Mesenchymal stem cell (in vitro differentiated cells and primary cell): ENCODE measurements at regions not wholly inside any gene's neighbourhood (a gene's known extent, or its start where the extent isn't known, plus 50 kb on each side); places are given as distances from the start of the nearest gene placed in this dataset.

ENCODE experiments used
- DNase-seq: peaks from one replicate; pipeline ENCODE4 v3.0.0-alpha.2; 2013
- H2AFZ ChIP-seq: one replicate; pipeline ENCODE4 v1.6.1; 2013; ENCODE audit warnings: low read depth, mild to moderate bottlenecking, control low read depth, inconsistent platforms, low read length, moderate library complexity
- H2AK5ac ChIP-seq: 2 replicates; pipeline ENCODE4 v1.6.1; 2013; ENCODE audit warnings: low read length, moderate library complexity, mild to moderate bottlenecking, inconsistent platforms; ENCODE audit not compliant: severe bottlenecking
- H2BK120ac ChIP-seq: one replicate; pipeline ENCODE4 v1.6.1; 2013; ENCODE audit warnings: low read depth, mild to moderate bottlenecking, inconsistent platforms, low read length, moderate library complexity
- H2BK12ac ChIP-seq, 2 experiments: one replicate each; pipeline ENCODE4 v1.6.1; 2013; ENCODE audit warnings: inconsistent platforms in 2 of 2, low read length in 2 of 2, mild to moderate bottlenecking in 2 of 2, moderate library complexity in 2 of 2, control low read depth in 1 of 2
- H2BK15ac ChIP-seq: one replicate; pipeline ENCODE4 v1.6.1; 2013; ENCODE audit warnings: mild to moderate bottlenecking, low read depth, inconsistent platforms; ENCODE audit not compliant: poor library complexity, severe bottlenecking
- H2BK5ac ChIP-seq: 2 replicates; pipeline ENCODE4 v1.6.1; 2013; ENCODE audit warnings: low read depth, mild to moderate bottlenecking, low read length, control low read depth, inconsistent platforms; ENCODE audit not compliant: poor library complexity, severe bottlenecking
- H3K14ac ChIP-seq, 2 experiments: one replicate each; pipeline ENCODE4 v1.6.1; 2013; ENCODE audit warnings: inconsistent platforms in 2 of 2, low read length in 2 of 2, control low read depth in 1 of 2, mild to moderate bottlenecking in 1 of 2, moderate library complexity in 1 of 2
- H3K18ac ChIP-seq, 2 experiments: one replicate each; pipeline ENCODE4 v1.6.1; 2013; ENCODE audit warnings: inconsistent platforms in 2 of 2, low read length in 2 of 2, control low read depth in 1 of 2, low read depth in 1 of 2, mild to moderate bottlenecking in 1 of 2
- H3K23ac ChIP-seq, 2 experiments: one replicate each; pipeline ENCODE4 v1.6.1; 2013; ENCODE audit warnings: inconsistent platforms in 2 of 2, low read length in 2 of 2, mild to moderate bottlenecking in 2 of 2, moderate library complexity in 2 of 2, control low read depth in 1 of 2
- H3K27ac ChIP-seq: 2 replicates; pipeline ENCODE4 v1.5.1; 2013; ENCODE audit warnings: mild to moderate bottlenecking, moderate library complexity, low read length, control low read depth, inconsistent platforms; ENCODE audit not compliant: poor library complexity, severe bottlenecking
- H3K27me3 ChIP-seq, 2 experiments: 2 replicates each; pipeline versions ENCODE4 v1.6.1 to v1.7.0; 2013; ENCODE audit warnings: low read length in 2 of 2, mild to moderate bottlenecking in 2 of 2, moderate library complexity in 2 of 2, control low read depth in 1 of 2, inconsistent platforms in 1 of 2; ENCODE audit not compliant: control insufficient read depth in 1 of 2, insufficient read depth in 1 of 2
- H3K36me3 ChIP-seq, 2 experiments: 2 replicates each; pipeline versions ENCODE4 v1.6.1 to v1.7.0; 2013; ENCODE audit warnings: low read length in 2 of 2, control low read depth in 1 of 2, inconsistent platforms in 1 of 2, low read depth in 1 of 2, mild to moderate bottlenecking in 1 of 2; ENCODE audit not compliant: insufficient read depth in 2 of 2, control insufficient read depth in 1 of 2
- H3K4ac ChIP-seq, 2 experiments: one replicate each; pipeline ENCODE4 v1.6.1; 2013; ENCODE audit warnings: inconsistent platforms in 2 of 2, low read length in 2 of 2, mild to moderate bottlenecking in 2 of 2, moderate library complexity in 2 of 2, control low read depth in 1 of 2, low read depth in 1 of 2
- H3K4me1 ChIP-seq: 2 replicates; pipeline ENCODE4 v1.6.1; 2013; ENCODE audit warnings: low read depth, low read length, control low read depth; ENCODE audit not compliant: control insufficient read depth, insufficient read depth
- H3K4me2 ChIP-seq: 2 replicates; pipeline ENCODE4 v1.6.1; 2013; ENCODE audit warnings: low read length, mild to moderate bottlenecking, inconsistent platforms; ENCODE audit not compliant: poor library complexity, severe bottlenecking
- H3K4me3 ChIP-seq, 2 experiments: 2 replicates each; pipeline versions ENCODE4 v1.5.1 to v1.7.0; 2013; ENCODE audit warnings: low read length in 2 of 2, mild to moderate bottlenecking in 2 of 2, control low read depth in 1 of 2, low read depth in 1 of 2; ENCODE audit not compliant: insufficient read depth in 1 of 2
- H3K79me1 ChIP-seq: replicated peaks from 2 replicates; pipeline ENCODE4 v1.6.1; 2013; ENCODE audit warnings: mild to moderate bottlenecking, control low read depth, low read length, inconsistent platforms; ENCODE audit not compliant: poor library complexity, severe bottlenecking
- H3K9ac ChIP-seq: 2 replicates; pipeline ENCODE4 v1.7.0; 2013; ENCODE audit warnings: mild to moderate bottlenecking, low read length, moderate library complexity
- H3K9me3 ChIP-seq: 2 replicates; pipeline ENCODE4 v1.7.0; 2013; ENCODE audit warnings: mild to moderate bottlenecking, low read length; ENCODE audit not compliant: control insufficient read depth
- H4K8ac ChIP-seq: one replicate; pipeline ENCODE4 v1.6.1; 2013; ENCODE audit warnings: inconsistent platforms, mild to moderate bottlenecking, low read length, moderate library complexity
- H4K91ac ChIP-seq: one replicate; pipeline ENCODE4 v1.6.1; 2013; ENCODE audit warnings: mild to moderate bottlenecking, low read length, inconsistent platforms
- WGBS: methylation state at CpG from one replicate; pipeline ENCODE4 v1.1.7; 2013; ENCODE audit warnings: mixed read lengths; 5-methylcytosine and 5-hydroxymethylcytosine counted together

- no peaks in the 10 kb centered on the region for H3K27me3 ChIP-seq
- no peak overlapping the region for H2BK12ac ChIP-seq
- no peak overlapping the region for H3K4me3 ChIP-seq
- H2BK120ac ChIP-seq = no peak overlapping the region
- H4K8ac ChIP-seq = no peak overlapping the region
- no peak overlapping the region for H3K14ac ChIP-seq
- no peak for DNase-seq
- H3K23ac ChIP-seq = no peak overlapping the region
- WGBS = 90% methylated on average over 1 of the region's 1 CpG
- no peak overlapping the region for H2BK5ac ChIP-seq
- no peak overlapping the region for H3K4ac ChIP-seq
- peaks cover 3% of the 10 kb centered on the region for H3K4me1 ChIP-seq
- no peak overlapping the region for H2AFZ ChIP-seq
- H3K79me1 ChIP-seq = peaks cover 8% of the 10 kb centered on the region
- H4K91ac ChIP-seq = no peak overlapping the region
- H3K9me3 ChIP-seq = no peaks in the 10 kb centered on the region
- H3K4me2 ChIP-seq = no peak overlapping the region
- no peak overlapping the region for H3K9ac ChIP-seq
- H2BK15ac ChIP-seq = no peak overlapping the region
- H3K18ac ChIP-seq = no peak overlapping the region
- no peak overlapping the region for H3K27ac ChIP-seq
- no peak overlapping the region for H2AK5ac ChIP-seq
- H3K36me3 ChIP-seq = peaks cover 0 to 33% of the 10 kb centered on the region in 2 experiments
Measured at GRCh38 chr15:96255599-96255998, 74.9 kb upstream of the NR2F2 start.

GRCh38 chr15:96261575-96262034 lies 68.9 kb upstream of the NR2F2 start:
- Histone ChIP-seq H3K9ac (no peak overlapping the region), H2BK5ac (no peak overlapping the region), H3K14ac (no peak overlapping the region), H4K91ac (no peak overlapping the region), H2BK120ac (no peak overlapping the region), H2BK12ac (no peak overlapping the region), H3K4me2 (no peak overlapping the region), H2AK5ac (no peak overlapping the region), H2AFZ (no peak overlapping the region), H3K4me1 (peaks cover 9% of the 10 kb centered on the region), H3K18ac (no peak overlapping the region), H3K27me3 (no peaks in the 10 kb centered on the region), H4K8ac (no peak overlapping the region), H2BK15ac (no peak overlapping the region), H3K4ac (no peak overlapping the region), H3K36me3 (peaks cover 0 to 12% of the 10 kb centered on the region in 2 experiments), H3K27ac (peak overlapping the region; percentile 88), H3K9me3 (no peaks in the 10 kb centered on the region), H3K4me3 (no peak overlapping the region), H3K79me1 (peaks cover 11% of the 10 kb centered on the region), H3K23ac (no peak overlapping the region)
- WGBS = 80% methylated on average over 1 of the region's 4 CpGs
- no peak for DNase-seq

- Histone ChIP-seq H3K27me3 (no peaks in the 10 kb centered on the region), H3K9ac (no peak overlapping the region), H3K23ac (no peak overlapping the region), H4K8ac (no peak overlapping the region), H2AK5ac (no peak overlapping the region), H2BK12ac (no peak overlapping the region), H2BK5ac (no peak overlapping the region), H3K4me1 (peaks cover 9% of the 10 kb centered on the region), H3K36me3 (peaks cover 0 to 16% of the 10 kb centered on the region in 2 experiments), H3K4me3 (no peak overlapping the region), H3K14ac (no peak overlapping the region), H3K27ac (peak overlapping the region; percentile 88), H2AFZ (no peak overlapping the region), H2BK15ac (no peak overlapping the region), H4K91ac (no peak overlapping the region), H3K79me1 (peaks cover 10% of the 10 kb centered on the region), H3K4ac (no peak overlapping the region), H3K4me2 (no peak overlapping the region), H3K9me3 (no peaks in the 10 kb centered on the region), H2BK120ac (no peak overlapping the region), H3K18ac (no peak overlapping the region)
- no peak for DNase-seq
- 71% methylated on average over 3 of the region's 4 CpGs for WGBS
Measured at GRCh38 chr15:96262097-96262496, 68.4 kb upstream of the NR2F2 start.

GRCh38 chr15:96262549-96263489 lies 67.7 kb upstream of the NR2F2 start:
- no peak overlapping the region for H3K18ac ChIP-seq
- no peak overlapping the region for H2BK120ac ChIP-seq
- DNase-seq = no peak
- no peaks in the 10 kb centered on the region for H3K27me3 ChIP-seq
- no peak overlapping the region for H3K4me3 ChIP-seq
- no peak overlapping the region for H4K91ac ChIP-seq
- no peak overlapping the region for H3K23ac ChIP-seq
- H4K8ac ChIP-seq = no peak overlapping the region
- no peak overlapping the region for H3K4ac ChIP-seq
- H3K14ac ChIP-seq = no peak overlapping the region
- peak overlapping the region; percentile 21 for H2AK5ac ChIP-seq
- H3K9me3 ChIP-seq = no peaks in the 10 kb centered on the region
- peaks cover 0 to 21% of the 10 kb centered on the region in 2 experiments for H3K36me3 ChIP-seq
- no peak overlapping the region for H3K9ac ChIP-seq
- peaks cover 9% of the 10 kb centered on the region for H3K4me1 ChIP-seq
- H3K27ac ChIP-seq = peak overlapping the region; percentile 88
- WGBS = over 99% methylated on average over 6 of the region's 10 CpGs
- no peak overlapping the region for H3K4me2 ChIP-seq
- no peak overlapping the region for H2AFZ ChIP-seq
- H2BK5ac ChIP-seq = no peak overlapping the region
- no peak overlapping the region for H2BK12ac ChIP-seq
- H3K79me1 ChIP-seq = peaks cover 10% of the 10 kb centered on the region
- H2BK15ac ChIP-seq = no peak overlapping the region
